ENCODE measurements at regions not wholly inside any gene's neighbourhood (a gene's known extent, or its start where the extent isn't known, plus 50 kb on each side); places are given as distances from the start of the nearest gene placed in this dataset.

DNA sequence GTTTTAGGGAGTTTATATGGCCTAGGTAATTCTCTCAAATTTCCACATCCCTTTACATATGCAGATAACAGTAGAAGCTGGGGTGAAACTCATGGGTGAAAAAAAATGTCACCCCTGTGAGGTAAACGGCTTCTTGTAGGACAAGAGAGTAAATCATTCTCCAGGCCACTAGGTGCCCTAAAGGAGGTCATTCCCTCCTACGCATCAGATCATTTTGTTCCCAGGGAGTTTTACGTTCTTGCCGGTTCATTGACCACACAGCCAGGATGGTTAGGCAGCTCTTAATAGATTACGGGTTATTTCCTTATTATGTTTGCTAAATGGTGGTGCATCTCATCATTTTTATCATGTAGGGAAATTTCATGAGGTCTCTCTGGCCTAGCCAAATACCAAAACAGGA is 225.8 kb upstream of the NOCT start:
- TF ChIP-seq, protein P1, sequence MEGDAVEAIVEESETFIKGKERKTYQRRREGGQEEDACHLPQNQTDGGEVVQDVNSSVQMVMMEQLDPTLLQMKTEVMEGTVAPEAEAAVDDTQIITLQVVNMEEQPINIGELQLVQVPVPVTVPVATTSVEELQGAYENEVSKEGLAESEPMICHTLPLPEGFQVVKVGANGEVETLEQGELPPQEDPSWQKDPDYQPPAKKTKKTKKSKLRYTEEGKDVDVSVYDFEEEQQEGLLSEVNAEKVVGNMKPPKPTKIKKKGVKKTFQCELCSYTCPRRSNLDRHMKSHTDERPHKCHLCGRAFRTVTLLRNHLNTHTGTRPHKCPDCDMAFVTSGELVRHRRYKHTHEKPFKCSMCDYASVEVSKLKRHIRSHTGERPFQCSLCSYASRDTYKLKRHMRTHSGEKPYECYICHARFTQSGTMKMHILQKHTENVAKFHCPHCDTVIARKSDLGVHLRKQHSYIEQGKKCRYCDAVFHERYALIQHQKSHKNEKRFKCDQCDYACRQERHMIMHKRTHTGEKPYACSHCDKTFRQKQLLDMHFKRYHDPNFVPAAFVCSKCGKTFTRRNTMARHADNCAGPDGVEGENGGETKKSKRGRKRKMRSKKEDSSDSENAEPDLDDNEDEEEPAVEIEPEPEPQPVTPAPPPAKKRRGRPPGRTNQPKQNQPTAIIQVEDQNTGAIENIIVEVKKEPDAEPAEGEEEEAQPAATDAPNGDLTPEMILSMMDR (IDR thresholded peaks at IDR 0.05), result no peak
- TF ChIP-seq POLR2A (IDR thresholded peaks at IDR 0.05) (no peak), POLR2AphosphoS5 (IDR thresholded peaks at IDR 0.05) (no peak)
